Liver (tissue), 7 donors: ENCODE measurements at regions not wholly inside any gene's neighbourhood (a gene's known extent, or its start where the extent isn't known, plus 50 kb on each side); places are given as distances from the start of the nearest gene placed in this dataset.

ENCODE experiments used
- DNase-seq: peaks from one replicate; pipeline ENCODE4 v3.0.0-alpha.2; 2017; ENCODE audit warnings: low spot score
- H3K27ac ChIP-seq, 2 donors: one replicate each; pipeline ENCODE4 v1.7.0; 2013; ENCODE audit warnings: inconsistent platforms in 2 of 2, low read length in 2 of 2, control low read depth in 1 of 2, low read depth in 1 of 2, mild to moderate bottlenecking in 1 of 2
- H3K27me3 ChIP-seq, 4 donors: one replicate each; pipeline versions ENCODE4 v1.6.1 to v1.7.0; 2013; ENCODE audit warnings: low read length in 3 of 4, inconsistent platforms in 1 of 4, mild to moderate bottlenecking in 1 of 4, moderate library complexity in 1 of 4; ENCODE audit not compliant: control insufficient read depth in 4 of 4, insufficient read depth in 4 of 4
- H3K36me3 ChIP-seq, 4 donors: one replicate each; pipeline versions ENCODE4 v1.6.1 to v1.7.0; 2013; ENCODE audit warnings: low read length in 3 of 4, mild to moderate bottlenecking in 3 of 4, low read depth in 1 of 4, moderate library complexity in 1 of 4; ENCODE audit not compliant: control insufficient read depth in 4 of 4, insufficient read depth in 3 of 4
- H3K4me1 ChIP-seq, 4 donors: one replicate each; pipeline versions ENCODE4 v1.6.1 to v1.7.0; 2013; ENCODE audit warnings: low read length in 3 of 4, mild to moderate bottlenecking in 3 of 4, moderate library complexity in 1 of 4; ENCODE audit not compliant: control insufficient read depth in 4 of 4, insufficient read depth in 4 of 4
- H3K4me3 ChIP-seq, 3 donors: one replicate each; pipeline versions ENCODE4 v1.6.1 to v1.7.0; 2013; ENCODE audit warnings: low read length in 3 of 3, control low read depth in 1 of 3, low read depth in 1 of 3, mild to moderate bottlenecking in 1 of 3
- H3K9ac ChIP-seq, 2 donors: one replicate each; pipeline ENCODE4 v1.7.0; 2013; ENCODE audit warnings: low read length in 2 of 2, mild to moderate bottlenecking in 2 of 2, moderate library complexity in 2 of 2, control low read depth in 1 of 2, low read depth in 1 of 2
- H3K9me3 ChIP-seq, 4 donors: one replicate each; pipeline versions ENCODE4 v1.6.1 to v1.7.0; 2013; ENCODE audit warnings: low read length in 3 of 4; ENCODE audit not compliant: control insufficient read depth in 4 of 4
- EGR1 ChIP-seq, 2 donors: IDR thresholded peaks; 2 replicates each; pipeline ENCODE4 v1.6.1; 2016 to 2018; ENCODE audit warnings: antibody characterized with exemption in 2 of 2, low read depth in 2 of 2
- FOXA1 ChIP-seq: IDR thresholded peaks from 2 replicates; pipeline ENCODE4 v1.6.1; 2016; ENCODE audit warnings: antibody characterized with exemption
- FOXA2 ChIP-seq: IDR thresholded peaks from 2 replicates; pipeline ENCODE4 v1.6.1; 2016; ENCODE audit warnings: antibody characterized with exemption
- GABPA ChIP-seq, 2 donors: IDR thresholded peaks in 1 of 2; conservative IDR thresholded peaks in 1 of 2; 2 replicates each; pipeline ENCODE4 v1.6.1; 2016; ENCODE audit warnings: antibody characterized with exemption in 2 of 2, mild to moderate bottlenecking in 1 of 2, moderate library complexity in 1 of 2
- HNF4A ChIP-seq, 2 donors: conservative IDR thresholded peaks; 2 replicates each; pipeline ENCODE4 v1.6.1; 2016; ENCODE audit warnings: antibody characterized with exemption in 2 of 2, mild to moderate bottlenecking in 2 of 2
- NR2F2 ChIP-seq: IDR thresholded peaks from 2 replicates; pipeline ENCODE4 v1.6.1; 2016; ENCODE audit warnings: antibody characterized with exemption
- RAD21 ChIP-seq, 2 donors: IDR thresholded peaks; 2 replicates each; pipeline ENCODE4 v1.6.1; 2016; ENCODE audit warnings: antibody characterized with exemption in 2 of 2, mild to moderate bottlenecking in 2 of 2
- REST ChIP-seq: IDR thresholded peaks from 2 replicates; pipeline ENCODE4 v1.6.1; 2016; ENCODE audit warnings: antibody characterized with exemption, mild to moderate bottlenecking
- RXRA ChIP-seq, 2 donors: IDR thresholded peaks; 2 replicates each; pipeline ENCODE4 v1.6.1; 2017 to 2018; ENCODE audit warnings: antibody characterized with exemption in 2 of 2, mild to moderate bottlenecking in 1 of 2
- SP1 ChIP-seq: IDR thresholded peaks from 2 replicates; pipeline ENCODE4 v1.6.1; 2018; ENCODE audit warnings: antibody characterized with exemption, mild to moderate bottlenecking
- TAF1 ChIP-seq: conservative IDR thresholded peaks from 2 replicates; pipeline ENCODE4 v1.6.1; 2016; ENCODE audit warnings: antibody characterized with exemption, mild to moderate bottlenecking
- WGBS: extraction: QIAGEN DNeasy Blood & Tissue Kit; methylation state at CpG from one replicate; pipeline ENCODE4 v1.1.7; 2013; 5-methylcytosine and 5-hydroxymethylcytosine counted together
- TF ChIP-seq, protein P1 (sequence below): IDR thresholded peaks from 2 replicates; pipeline ENCODE4 v1.6.1; 2016; ENCODE audit warnings: antibody characterized with exemption
- TF ChIP-seq, protein P2 (sequence below): IDR thresholded peaks from 2 replicates; pipeline ENCODE4 v1.6.1; 2016; ENCODE audit warnings: antibody characterized with exemption
- donor health status: healthy.
- donor health status: healthy.
- donor health status: healthy.
- donor health status: healthy.

DNA sequence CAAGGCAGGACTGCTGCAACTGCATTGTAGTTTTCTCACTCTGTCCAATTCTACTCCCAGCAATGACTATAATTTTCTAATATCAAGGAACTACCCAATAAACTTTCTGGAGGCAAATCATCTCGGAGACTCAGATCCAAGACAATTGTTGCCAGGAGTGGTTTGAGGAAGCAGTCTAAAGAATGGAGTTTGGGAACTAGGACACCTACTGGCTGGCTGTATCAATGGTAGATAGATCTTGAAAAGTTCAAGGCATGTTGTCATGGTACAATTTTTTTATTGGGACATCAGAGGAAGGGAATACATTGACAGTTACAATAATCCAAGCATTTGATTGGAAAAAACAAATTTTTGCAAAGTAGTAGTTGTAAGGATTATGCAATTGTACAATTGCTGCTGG is 648.3 kb upstream of the SLITRK6 start:
- Histone ChIP-seq H3K27me3 (peaks cover 0 to 2% (median 0%) of the 10 kb centered on the region in 4 donors), H3K9me3 (no peaks in the 10 kb centered on the region), H3K36me3 (no peaks in the 10 kb centered on the region), H3K27ac (no peak overlapping the region), H3K9ac (no peak overlapping the region), H3K4me3 (no peak overlapping the region), H3K4me1 (no peaks in the 10 kb centered on the region)
- WGBS: 65% methylated on average over 1 of the region's 1 CpG
- no peak for TF ChIP-seq HNF4A (conservative IDR thresholded peaks at IDR 0.05)
- no peak for TF ChIP-seq FOXA1
- no peak for TF ChIP-seq RXRA (IDR thresholded peaks at IDR 0.05)
- no peak for TF ChIP-seq EGR1 (IDR thresholded peaks at IDR 0.05; ENCODE audit: low read depth in 2 of 2)
- TF ChIP-seq, protein P1, sequence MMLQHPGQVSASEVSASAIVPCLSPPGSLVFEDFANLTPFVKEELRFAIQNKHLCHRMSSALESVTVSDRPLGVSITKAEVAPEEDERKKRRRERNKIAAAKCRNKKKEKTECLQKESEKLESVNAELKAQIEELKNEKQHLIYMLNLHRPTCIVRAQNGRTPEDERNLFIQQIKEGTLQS: no peak
- TF ChIP-seq, protein P2, sequence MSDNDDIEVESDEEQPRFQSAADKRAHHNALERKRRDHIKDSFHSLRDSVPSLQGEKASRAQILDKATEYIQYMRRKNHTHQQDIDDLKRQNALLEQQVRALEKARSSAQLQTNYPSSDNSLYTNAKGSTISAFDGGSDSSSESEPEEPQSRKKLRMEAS: no peak
- TF ChIP-seq TAF1: no peak
- TF ChIP-seq FOXA2: no peak
- DNase-seq: no peak

GRCh38 chr13:86462011-86462410 is 662.8 kb upstream of the SLITRK6 start:
- H3K27me3 ChIP-seq: no peaks in the 10 kb centered on the region
- H3K9me3 ChIP-seq: no peaks in the 10 kb centered on the region
- TF ChIP-seq REST (no peak), NR2F2 (no peak), GABPA (IDR thresholded peaks at IDR 0.05 in 1 of 2, conservative IDR thresholded peaks at IDR 0.05 in 1 of 2) (no peak)
- TF ChIP-seq, protein P1: no peak
- H3K4me3 ChIP-seq: no peak overlapping the region
- H3K36me3 ChIP-seq: no peaks in the 10 kb centered on the region
- H3K4me1 ChIP-seq: no peaks in the 10 kb centered on the region
- no peak overlapping the region for H3K9ac ChIP-seq
- DNase-seq: no peak
- H3K27ac ChIP-seq: no peak overlapping the region

DNA sequence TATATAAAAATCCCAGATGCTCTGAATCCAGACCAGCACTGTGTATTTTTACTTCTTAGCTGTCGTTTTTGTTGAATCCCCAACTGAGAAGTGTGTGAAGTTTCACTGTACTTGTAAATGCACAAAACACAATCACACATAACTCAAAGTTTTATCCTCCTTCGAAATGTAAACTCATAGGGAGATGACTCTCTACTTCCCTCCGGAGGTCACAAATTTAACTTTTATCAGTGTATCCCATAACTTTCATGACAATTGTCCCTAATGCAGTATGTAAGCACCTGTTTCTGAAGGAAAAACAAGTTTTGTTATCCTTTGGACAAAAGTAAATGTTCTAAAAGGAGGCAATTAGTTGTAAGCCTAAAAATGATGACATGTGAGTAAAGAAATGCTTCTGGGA is 665.0 kb upstream of the SLITRK6 start:
- H3K4me1 ChIP-seq: no peaks in the 10 kb centered on the region
- H3K27ac ChIP-seq: no peak overlapping the region
- H3K27me3 ChIP-seq: no peaks in the 10 kb centered on the region
- no peak for TF ChIP-seq RAD21 (IDR thresholded peaks at IDR 0.05)
- TF ChIP-seq SP1: no peak
- no peaks in the 10 kb centered on the region for H3K9me3 ChIP-seq
- no peaks in the 10 kb centered on the region for H3K36me3 ChIP-seq
- no peak overlapping the region for H3K4me3 ChIP-seq
- no peak overlapping the region for H3K9ac ChIP-seq
- 52% methylated on average over 3 of the region's 3 CpGs for WGBS
- DNase-seq: no peak
